Fibroblast of lung (primary cell): ENCODE measurements at regions not wholly inside any gene's neighbourhood (a gene's known extent, or its start where the extent isn't known, plus 50 kb on each side); places are given as distances from the start of the nearest gene placed in this dataset.

ENCODE experiments used
- EZH2 ChIP-seq: IDR thresholded peaks from 2 replicates; pipeline ENCODE4 v1.5.1; 2012; ENCODE audit warnings: low read length, control low read depth, mild to moderate bottlenecking; ENCODE audit errors: missing control alignments
- TF ChIP-seq, protein P1 (sequence below), 2 donors: IDR thresholded peaks in 1 of 2; conservative IDR thresholded peaks in 1 of 2; 1 replicate in 1 of 2; 2 replicates in 1 of 2; pipeline ENCODE4 v1.5.1; 2011 to 2012; ENCODE audit warnings: low read length in 2 of 2, control low read depth in 1 of 2, inconsistent platforms in 1 of 2, low read depth in 1 of 2, mild to moderate bottlenecking in 1 of 2

DNA sequence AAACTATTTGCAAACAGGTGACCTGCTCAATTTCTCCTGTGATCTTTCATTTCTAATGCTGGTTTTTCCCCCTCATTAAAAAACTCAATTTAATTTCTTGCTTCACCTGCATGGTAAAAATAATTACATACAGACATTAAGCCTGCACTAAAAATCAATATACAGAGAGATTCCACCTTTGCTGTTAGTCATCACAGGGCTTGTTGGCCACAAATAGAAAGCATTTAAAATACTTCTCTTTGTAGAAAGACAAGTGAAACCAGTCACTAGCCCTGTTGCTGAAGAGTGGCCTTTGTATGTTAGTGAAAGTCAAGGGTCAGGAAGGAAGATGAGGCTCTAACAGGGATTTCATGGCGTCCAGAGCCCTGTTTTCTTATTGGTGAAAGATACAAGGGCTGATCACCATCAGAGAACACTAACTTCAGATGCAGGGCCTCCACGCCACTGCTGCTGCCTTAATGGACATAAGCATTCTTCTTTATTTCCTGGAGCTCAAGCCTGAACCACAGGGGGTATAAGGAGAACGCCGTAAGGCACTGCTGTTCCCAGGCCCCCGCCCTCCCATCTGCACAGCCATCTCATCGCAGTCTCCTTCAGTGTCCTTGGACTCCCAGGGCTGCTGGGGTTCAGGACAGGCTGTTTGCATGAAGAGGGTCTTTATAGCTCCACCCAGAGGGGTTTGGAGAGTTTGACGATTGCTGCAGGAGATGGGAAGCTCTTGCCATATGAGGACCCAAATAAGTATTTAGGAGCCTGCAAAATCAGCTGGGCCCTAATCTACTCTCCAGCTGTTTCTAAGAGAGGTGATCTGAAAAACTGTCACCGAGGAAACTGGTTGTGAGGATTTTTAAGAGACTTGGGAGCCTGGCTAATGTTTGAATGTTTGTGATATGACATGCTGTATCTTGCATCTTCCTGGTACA, 117.3 kb upstream of the IRF2BP2 start:
- TF ChIP-seq, protein P1, sequence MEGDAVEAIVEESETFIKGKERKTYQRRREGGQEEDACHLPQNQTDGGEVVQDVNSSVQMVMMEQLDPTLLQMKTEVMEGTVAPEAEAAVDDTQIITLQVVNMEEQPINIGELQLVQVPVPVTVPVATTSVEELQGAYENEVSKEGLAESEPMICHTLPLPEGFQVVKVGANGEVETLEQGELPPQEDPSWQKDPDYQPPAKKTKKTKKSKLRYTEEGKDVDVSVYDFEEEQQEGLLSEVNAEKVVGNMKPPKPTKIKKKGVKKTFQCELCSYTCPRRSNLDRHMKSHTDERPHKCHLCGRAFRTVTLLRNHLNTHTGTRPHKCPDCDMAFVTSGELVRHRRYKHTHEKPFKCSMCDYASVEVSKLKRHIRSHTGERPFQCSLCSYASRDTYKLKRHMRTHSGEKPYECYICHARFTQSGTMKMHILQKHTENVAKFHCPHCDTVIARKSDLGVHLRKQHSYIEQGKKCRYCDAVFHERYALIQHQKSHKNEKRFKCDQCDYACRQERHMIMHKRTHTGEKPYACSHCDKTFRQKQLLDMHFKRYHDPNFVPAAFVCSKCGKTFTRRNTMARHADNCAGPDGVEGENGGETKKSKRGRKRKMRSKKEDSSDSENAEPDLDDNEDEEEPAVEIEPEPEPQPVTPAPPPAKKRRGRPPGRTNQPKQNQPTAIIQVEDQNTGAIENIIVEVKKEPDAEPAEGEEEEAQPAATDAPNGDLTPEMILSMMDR (conservative IDR thresholded peaks at IDR 0.05 in 1 of 2, IDR thresholded peaks at IDR 0.05 in 1 of 2; ENCODE audit: low read depth in 1 of 2, low read length in 2 of 2) = no peak
- no peak for TF ChIP-seq EZH2
